PC-3 (cell line): ENCODE measurements at regions not wholly inside any gene's neighbourhood (a gene's known extent, or its start where the extent isn't known, plus 50 kb on each side); places are given as distances from the start of the nearest gene placed in this dataset.

Experiments
- ATAC-seq: fragments of 200-7000 bp; cut with Tn5 transposase; 2 replicates; pipeline ENCODE4 v1.9.1; 2020; ENCODE audit warnings: mild to moderate bottlenecking, moderate library complexity
- BruUV-seq: library from RNA; stranded (reverse); fragments of 400-500 nt; replicated peaks from 2 replicates; lab custom pipeline; 2021; lab: Mats Ljungman, UMichigan
- CTCF ChIA-PET: fragments of 300-600 bp; sonication (Branson Sonifier 250); formaldehyde crosslinking; loops from one replicate; lab custom pipeline; 2022; ENCODE audit warnings: antibody characterized with exemption; lab: Charles Lee
- POLR2A ChIA-PET: fragments of 300-600 bp; sonication (Branson Sonifier 250); formaldehyde crosslinking; loops from one replicate; lab custom pipeline; 2022; ENCODE audit warnings: antibody characterized with exemption; ENCODE audit not compliant: unreplicated experiment; lab: Charles Lee
- DNase-seq: peaks from one replicate; pipeline ENCODE4 v3.0.0-alpha.2; 2015
- H2AFZ ChIP-seq: fragments of 300-600 bp; sonication (generic); 2 replicates; pipeline ENCODE4 v1.6.0; 2016; ENCODE audit warnings: antibody characterized with exemption, low read length
- H3F3A ChIP-seq: fragments of 300-600 bp; sonication (generic); one replicate; pipeline ENCODE4 v1.6.0; 2017; ENCODE audit warnings: antibody characterized with exemption, low read length, control low read depth, mild to moderate bottlenecking; ENCODE audit not compliant: unreplicated experiment
- H3K27ac ChIP-seq: fragments of 300-600 bp; sonication (generic); 2 replicates; pipeline ENCODE4 v1.5.1; 2016; ENCODE audit warnings: mild to moderate bottlenecking, low read length
- H3K27me3 ChIP-seq: fragments of 300-600 bp; sonication (generic); 2 replicates; pipeline ENCODE4 v1.6.1; 2016; ENCODE audit warnings: low read length, mixed read lengths
- H3K36me3 ChIP-seq: fragments of 300-600 bp; sonication (generic); 2 replicates; pipeline ENCODE4 v1.6.1; 2016; ENCODE audit warnings: low read depth, mixed run types, low read length, mixed read lengths
- H3K4me1 ChIP-seq: fragments of 300-600 bp; sonication (generic); 2 replicates; pipeline ENCODE4 v1.5.1; 2016; ENCODE audit warnings: low read length; ENCODE audit not compliant: insufficient read depth
- H3K4me2 ChIP-seq: fragments of 300-600 bp; sonication (generic); 2 replicates; pipeline ENCODE4 v1.6.0; 2016; ENCODE audit warnings: low read length
- H3K4me3 ChIP-seq: fragments of 300-600 bp; sonication (generic); 2 replicates; pipeline ENCODE4 v1.5.1; 2016; ENCODE audit warnings: mild to moderate bottlenecking, low read length, mixed read lengths
- H3K79me2 ChIP-seq: fragments of 300-600 bp; sonication (generic); 2 replicates; pipeline ENCODE4 v1.6.1; 2017; ENCODE audit warnings: low read length, mixed read lengths
- H3K9ac ChIP-seq: fragments of 300-600 bp; sonication (generic); 2 replicates; pipeline ENCODE4 v1.6.0; 2016; ENCODE audit warnings: mild to moderate bottlenecking, low read length
- H3K9me2 ChIP-seq: fragments of 300-600 bp; sonication (generic); replicated peaks from 2 replicates; pipeline ENCODE4 v1.6.1; 2016; ENCODE audit warnings: mixed run types, low read length, mixed read lengths
- H3K9me3 ChIP-seq: fragments of 300-600 bp; sonication (generic); 2 replicates; pipeline ENCODE4 v1.6.1; 2016; ENCODE audit warnings: low read length, mixed read lengths
- H4K20me1 ChIP-seq: fragments of 300-600 bp; sonication (generic); 2 replicates; pipeline ENCODE4 v1.6.1; 2016; ENCODE audit warnings: low read length, mixed read lengths
- EZH2 ChIP-seq: fragments of 300-600 bp; sonication (generic); IDR thresholded peaks from one replicate; pipeline ENCODE4 v1.6.1; 2017; ENCODE audit warnings: antibody characterized with exemption, mild to moderate bottlenecking, low read length; ENCODE audit not compliant: unreplicated experiment
- EZH2phosphoT487 ChIP-seq: fragments of 300-600 bp; sonication (generic); IDR thresholded peaks from 2 replicates; pipeline ENCODE4 v1.6.1; 2018; ENCODE audit warnings: mild to moderate bottlenecking, antibody characterized with exemption, low read length, borderline replicate concordance
- intact Hi-C: fragments of 100-400 bp; cut with micrococcal nuclease; formaldehyde crosslinking; loops from 2 replicates; pipeline ENCODE4 v1.9.0; 2023
- TF ChIP-seq, protein P1 (sequence below): fragments of 300-600 bp; sonication (generic); conservative IDR thresholded peaks from 2 replicates; pipeline ENCODE4 v1.5.1; 2017; ENCODE audit warnings: antibody characterized with exemption, low read depth, mild to moderate bottlenecking, low read length

DNA sequence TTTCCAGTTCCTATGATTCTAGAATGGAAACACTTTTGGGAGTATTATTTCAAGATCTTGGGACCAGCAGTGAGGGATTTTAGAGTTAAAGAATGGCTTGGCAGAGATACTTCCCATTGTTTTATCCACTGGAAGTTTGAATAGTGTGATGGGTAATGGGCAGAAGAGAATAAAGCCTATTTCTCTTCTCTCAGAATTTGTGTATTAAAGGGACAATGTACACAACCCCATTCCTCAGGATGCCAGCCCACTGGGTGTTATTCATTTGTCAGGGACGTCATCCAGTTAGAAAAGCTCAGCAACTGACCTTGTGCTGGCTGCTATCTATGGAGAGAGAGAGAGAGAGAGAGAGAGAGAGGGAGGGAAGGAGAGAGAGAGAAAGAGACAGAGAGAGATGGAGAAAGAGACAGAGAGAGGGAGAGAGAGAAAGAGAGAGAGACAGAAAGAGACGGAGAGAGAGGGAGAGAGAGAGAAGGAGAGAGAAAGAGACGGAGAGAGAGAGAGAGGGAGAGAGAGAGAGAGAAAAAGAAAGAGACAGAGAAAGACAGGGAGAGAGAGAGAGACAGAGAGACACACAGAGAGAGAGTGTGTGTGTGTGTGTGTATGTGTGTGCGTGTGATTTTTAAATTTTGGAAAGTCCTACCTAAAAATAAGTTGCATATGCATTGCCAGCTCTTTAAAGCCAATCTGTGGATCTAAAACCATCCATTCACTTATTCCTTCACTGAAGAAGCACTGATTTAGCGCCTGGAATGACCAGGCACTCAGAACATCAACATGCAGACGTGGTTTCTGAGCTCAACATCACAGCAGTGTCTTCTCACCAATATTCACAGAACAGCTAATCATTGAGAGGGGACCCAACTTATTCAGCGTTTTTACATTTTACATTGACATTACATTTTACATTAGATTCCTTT, 388.8 kb downstream of the THBS2 start:
- CTCF ChIA-PET: no interaction called here
- no peaks in the 10 kb centered on the region for H3K36me3 ChIP-seq
- no peak overlapping the region for H3K4me2 ChIP-seq
- H2AFZ ChIP-seq: no peak overlapping the region
- intact Hi-C loops: no loop called here
- H3K4me1 ChIP-seq: no peaks in the 10 kb centered on the region
- H3K27ac ChIP-seq: no peak overlapping the region
- no peaks in the 10 kb centered on the region for H4K20me1 ChIP-seq
- H3F3A ChIP-seq: no peaks in the 10 kb centered on the region
- ATAC-seq: no peak
- H3K9ac ChIP-seq: no peak overlapping the region
- TF ChIP-seq EZH2 (no peak), EZH2phosphoT487 (no peak)
- TF ChIP-seq, protein P1, sequence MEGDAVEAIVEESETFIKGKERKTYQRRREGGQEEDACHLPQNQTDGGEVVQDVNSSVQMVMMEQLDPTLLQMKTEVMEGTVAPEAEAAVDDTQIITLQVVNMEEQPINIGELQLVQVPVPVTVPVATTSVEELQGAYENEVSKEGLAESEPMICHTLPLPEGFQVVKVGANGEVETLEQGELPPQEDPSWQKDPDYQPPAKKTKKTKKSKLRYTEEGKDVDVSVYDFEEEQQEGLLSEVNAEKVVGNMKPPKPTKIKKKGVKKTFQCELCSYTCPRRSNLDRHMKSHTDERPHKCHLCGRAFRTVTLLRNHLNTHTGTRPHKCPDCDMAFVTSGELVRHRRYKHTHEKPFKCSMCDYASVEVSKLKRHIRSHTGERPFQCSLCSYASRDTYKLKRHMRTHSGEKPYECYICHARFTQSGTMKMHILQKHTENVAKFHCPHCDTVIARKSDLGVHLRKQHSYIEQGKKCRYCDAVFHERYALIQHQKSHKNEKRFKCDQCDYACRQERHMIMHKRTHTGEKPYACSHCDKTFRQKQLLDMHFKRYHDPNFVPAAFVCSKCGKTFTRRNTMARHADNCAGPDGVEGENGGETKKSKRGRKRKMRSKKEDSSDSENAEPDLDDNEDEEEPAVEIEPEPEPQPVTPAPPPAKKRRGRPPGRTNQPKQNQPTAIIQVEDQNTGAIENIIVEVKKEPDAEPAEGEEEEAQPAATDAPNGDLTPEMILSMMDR: no peak
- POLR2A ChIA-PET: no interaction called here
- no peaks in the 10 kb centered on the region for H3K9me2 ChIP-seq
- no peak overlapping the region for H3K4me3 ChIP-seq
- no TSS peak for BruUV-seq
- no peak for DNase-seq
- no peaks in the 10 kb centered on the region for H3K79me2 ChIP-seq
- H3K9me3 ChIP-seq: no peaks in the 10 kb centered on the region
- H3K27me3 ChIP-seq: peaks cover 40% of the 10 kb centered on the region

DNA sequence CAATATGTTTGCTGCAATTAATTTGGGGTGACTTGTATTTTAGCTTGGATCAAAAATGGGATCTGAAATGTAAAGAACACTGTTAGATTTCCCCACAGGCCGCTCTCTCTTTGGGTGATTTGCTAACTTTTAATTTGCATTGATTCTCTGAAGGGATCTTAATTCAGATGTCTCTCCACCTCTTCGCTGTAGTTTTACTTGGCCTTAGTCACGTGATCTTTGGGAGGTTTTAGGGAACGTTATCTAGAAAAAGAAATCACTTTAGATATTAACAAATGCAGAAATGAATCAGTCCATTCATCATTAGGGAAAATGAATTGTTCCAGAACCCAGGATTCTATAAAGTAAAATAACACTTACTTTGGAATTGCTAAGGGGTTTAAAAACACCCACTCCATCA, 390.2 kb downstream of the THBS2 start:
- H3K4me1 ChIP-seq: no peaks in the 10 kb centered on the region
- H2AFZ ChIP-seq: no peak overlapping the region
- no peak overlapping the region for H3K9ac ChIP-seq
- no peaks in the 10 kb centered on the region for H3F3A ChIP-seq
- H3K9me3 ChIP-seq: no peaks in the 10 kb centered on the region
- no peak for ATAC-seq
- H3K4me2 ChIP-seq: no peak overlapping the region
- TF ChIP-seq EZH2 (no peak), EZH2phosphoT487 (no peak)
- TF ChIP-seq, protein P1: no peak
- no peak for DNase-seq
- no peak overlapping the region for H3K27ac ChIP-seq
- no peaks in the 10 kb centered on the region for H4K20me1 ChIP-seq
- CTCF ChIA-PET: no interaction called here
- H3K36me3 ChIP-seq: no peaks in the 10 kb centered on the region
- no peaks in the 10 kb centered on the region for H3K79me2 ChIP-seq
- H3K4me3 ChIP-seq: no peak overlapping the region
- H3K9me2 ChIP-seq: no peaks in the 10 kb centered on the region
- POLR2A ChIA-PET: no interaction called here
- intact Hi-C loops: no loop called here
- no TSS peak for BruUV-seq
- peaks cover 34% of the 10 kb centered on the region for H3K27me3 ChIP-seq

DNA sequence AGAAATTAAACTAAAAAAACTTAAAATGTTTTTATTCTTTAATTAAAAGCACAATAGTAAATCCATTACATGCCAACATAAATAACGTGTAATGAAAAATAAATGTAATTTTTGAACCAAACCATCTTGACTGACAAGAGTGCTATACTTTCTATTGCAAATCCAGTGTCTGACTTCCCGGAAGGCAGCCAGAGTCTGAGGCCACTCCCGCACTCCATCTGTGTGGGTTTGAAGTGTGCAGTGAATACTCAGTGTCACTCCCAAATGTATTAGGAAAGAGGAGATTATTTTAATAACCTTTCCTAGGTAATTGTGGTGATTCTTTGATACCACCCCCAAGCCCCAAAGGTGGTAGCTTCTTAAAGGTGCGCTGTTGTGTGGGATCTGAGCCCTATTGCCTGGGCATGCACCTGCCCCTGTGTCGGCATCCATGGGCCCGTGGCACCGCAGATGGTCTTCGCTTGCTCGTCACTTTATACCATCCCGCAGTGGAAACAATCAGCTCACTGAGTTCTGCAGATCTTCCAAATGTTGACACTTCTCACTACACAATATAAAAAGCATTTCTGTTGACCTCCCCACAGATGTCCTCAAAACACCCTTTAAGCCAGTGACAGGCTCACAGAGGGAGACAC, 391.2 kb downstream of the THBS2 start:
- ATAC-seq (no peak), DNase-seq (no peak)
- no peak overlapping the region for H3K9ac ChIP-seq
- H2AFZ ChIP-seq: no peak overlapping the region
- no peaks in the 10 kb centered on the region for H3K9me2 ChIP-seq
- POLR2A ChIA-PET: no interaction called here
- H3K36me3 ChIP-seq: no peaks in the 10 kb centered on the region
- no peak overlapping the region for H3K4me2 ChIP-seq
- H3K79me2 ChIP-seq: no peaks in the 10 kb centered on the region
- no peaks in the 10 kb centered on the region for H3K9me3 ChIP-seq
- intact Hi-C loops: no loop called here
- TF ChIP-seq EZH2 (no peak), EZH2phosphoT487 (no peak)
- TF ChIP-seq, protein P1: no peak
- H3K4me1 ChIP-seq: no peaks in the 10 kb centered on the region
- no peak overlapping the region for H3K27ac ChIP-seq
- H3K27me3 ChIP-seq: peaks cover 29% of the 10 kb centered on the region
- no peaks in the 10 kb centered on the region for H4K20me1 ChIP-seq
- H3K4me3 ChIP-seq: no peak overlapping the region
- CTCF ChIA-PET: no interaction called here
- no TSS peak for BruUV-seq
- H3F3A ChIP-seq: no peaks in the 10 kb centered on the region
